ENCODE measurements at regions not wholly inside any gene's neighbourhood (a gene's known extent, or its start where the extent isn't known, plus 50 kb on each side); places are given as distances from the start of the nearest gene placed in this dataset.

- Histone ChIP-seq H3K4me2 (ENCODE audit: low read depth, low read length) (no peak overlapping the region), H3K9ac (ENCODE audit: insufficient read depth, low read depth, low read length) (no peak overlapping the region), H3K27me3 (ENCODE audit: control insufficient read depth in 1 of 2, insufficient read depth in 2 of 2, low read length in 2 of 2) (no peaks in the 10 kb centered on the region), H3K36me3 (replicated peaks in 1 of 2; ENCODE audit: control insufficient read depth in 1 of 2, insufficient read depth in 2 of 2, low read length in 2 of 2) (no peaks in the 10 kb centered on the region), H4K20me1 (ENCODE audit: insufficient read depth, low read length) (no peaks in the 10 kb centered on the region), H3K27ac (ENCODE audit: extremely low read length, insufficient read depth, low read length) (no peak overlapping the region), H3K79me2 (ENCODE audit: insufficient read depth, low read length) (no peaks in the 10 kb centered on the region), H3K4me1 (ENCODE audit: insufficient read depth, low read length) (peaks cover 19% of the 10 kb centered on the region), H2AFZ (ENCODE audit: low read length) (no peak overlapping the region), H3K4me3 (replicated peaks in 1 of 3; ENCODE audit: insufficient read depth in 1 of 3, low read depth in 2 of 3, low read length in 3 of 3) (no peak overlapping the region), H3K9me3 (ENCODE audit: low read length) (no peaks in the 10 kb centered on the region)
- ChIA-PET POLR2A (no interaction called here), CTCF (ENCODE audit: low intra/inter-chr PET ratio, low total read pairs) (interaction anchor here (1.1 to 1.7 kb wide), 3 partner anchors 95 to 853 kb away, joined by 3 to 9 read pairs (median 5); no protein-coding TSS in a partner anchor)
- DNase-seq (ENCODE audit: low spot score) = peak; percentile 72
- in situ Hi-C loops (cut with HindIII; ENCODE audit: extremely low pct_ligation_motif_present, low pct_unique_long_range_greater_than_20kb) (loop anchor here (5.0 kb wide), 1 partner anchor 847 kb away; no protein-coding TSS in a partner anchor), intact Hi-C loops (cut with micrococcal nuclease; ENCODE audit: unreplicated experiment) (loop anchor here (2.0 to 10.0 kb wide), 5 partner anchors 73 to 844 kb away; no protein-coding TSS in a partner anchor)
- ATAC-seq = peak; percentile 76
- no TSS peak for BruUV-seq (replicated peaks)
- WGBS (ENCODE audit: low lambda C conversion rate) = 61% methylated on average over 22 of the region's 22 CpGs
- peak; percentile 92 for FAIRE-seq
- TF ChIP-seq FIP1L1 (IDR thresholded peaks at IDR 0.05; ENCODE audit: borderline replicate concordance, insufficient read depth, low read depth, low read length) = no peak
- no peak for TF ChIP-seq ZNF230 (CRISPR knock-in tag; IDR thresholded peaks at IDR 0.05)
- no peak for TF ChIP-seq RFX1 (IDR thresholded peaks at IDR 0.05)
- no peak for TF ChIP-seq KDM3A (CRISPR knock-in tag; IDR thresholded peaks at IDR 0.05; ENCODE audit: low read depth)
- no peak for TF ChIP-seq FOXK1 (CRISPR knock-in tag; IDR thresholded peaks at IDR 0.05; ENCODE audit: borderline replicate concordance, low read depth)
- TF ChIP-seq NR2C2 (CRISPR knock-in tag; IDR thresholded peaks at IDR 0.05; ENCODE audit: borderline replicate concordance) = no peak
- 0 out of 2 replicates have a peak, but pooled peaks have one; percentile 25 for TF ChIP-seq HNF1B (CRISPR knock-in tag; IDR thresholded peaks at IDR 0.05)
- TF ChIP-seq ZNF761 (CRISPR knock-in tag; conservative IDR thresholded peaks at IDR 0.05) = no peak
- TF ChIP-seq THAP11 (CRISPR knock-in tag; IDR thresholded peaks at IDR 0.05) = no peak
- 0 out of 2 replicates have a peak, but pooled peaks have one; percentile 23 for TF ChIP-seq IRF2 (CRISPR knock-in tag; IDR thresholded peaks at IDR 0.05)
- no peak for TF ChIP-seq GMEB1 (CRISPR knock-in tag; IDR thresholded peaks at IDR 0.05; ENCODE audit: borderline replicate concordance)
- no peak for TF ChIP-seq ZNF747 (CRISPR knock-in tag; IDR thresholded peaks at IDR 0.05; ENCODE audit: borderline replicate concordance)
- TF ChIP-seq ZNF468 (CRISPR knock-in tag; IDR thresholded peaks at IDR 0.05) = no peak
- no peak for TF ChIP-seq HNRNPLL (IDR thresholded peaks at IDR 0.05; ENCODE audit: low read depth, low read length, poor library complexity, severe bottlenecking)
- peak; percentile 28; the same call in 1 of the 2 replicates for TF ChIP-seq CEBPG (CRISPR knock-in tag; IDR thresholded peaks at IDR 0.05)
- no peak for TF ChIP-seq SATB2 (CRISPR knock-in tag; IDR thresholded peaks at IDR 0.05)
- no peak for TF ChIP-seq E2F5 (CRISPR knock-in tag; conservative IDR thresholded peaks at IDR 0.05)
- TF ChIP-seq ZNF777 (CRISPR knock-in tag; IDR thresholded peaks at IDR 0.05) = no peak; the same call in 1 of the 2 replicates
- no peak for TF ChIP-seq ZNF749 (CRISPR knock-in tag; IDR thresholded peaks at IDR 0.05; ENCODE audit: borderline replicate concordance)
- TF ChIP-seq ERF (CRISPR knock-in tag; IDR thresholded peaks at IDR 0.05) = peak; percentile 51; the same call in 1 of the 2 replicates
- 0 out of 2 replicates have a peak, but pooled peaks have one; percentile 48 for TF ChIP-seq MIER3 (CRISPR knock-in tag; IDR thresholded peaks at IDR 0.05; ENCODE audit: borderline replicate concordance)
- TF ChIP-seq ZFAT (CRISPR knock-in tag; conservative IDR thresholded peaks at IDR 0.05) = peak; percentile 59; the same call in 1 of the 2 replicates
Measured at GRCh38 chr6:2448826-2449571, 203.6 kb upstream of the GMDS start.
